IMR-90 (cell line): ENCODE measurements at regions not wholly inside any gene's neighbourhood (a gene's known extent, or its start where the extent isn't known, plus 50 kb on each side); places are given as distances from the start of the nearest gene placed in this dataset.

Experiments
- ATAC-seq: fragments of 200-7000 bp; cut with Tn5 transposase; 2 replicates; pipeline ENCODE4 v1.9.1; 2020; ENCODE audit warnings: low read depth, mild to moderate bottlenecking, moderate library complexity
- BruUV-seq: library from RNA; stranded (reverse); fragments of 400-500 nt; replicated peaks from 2 replicates; lab custom pipeline; 2021; lab: Mats Ljungman, UMichigan
- CTCF ChIA-PET: fragments of 300-600 bp; formaldehyde crosslinking; extraction: SDS; loops from one replicate; lab custom pipeline; 2021; ENCODE audit warnings: antibody characterized with exemption; lab: Yijun Ruan, JAX
- POLR2A ChIA-PET: fragments of 300-600 bp; sonication (Branson Sonifier 250); formaldehyde crosslinking; loops from one replicate; lab custom pipeline; 2022; ENCODE audit warnings: antibody characterized with exemption; ENCODE audit not compliant: unreplicated experiment; lab: Charles Lee
- DNase-seq: peaks from one replicate; pipeline ENCODE4 v3.0.0; 2013
- H2AFZ ChIP-seq: replicated peaks from 2 replicates; pipeline ENCODE3; 2013; ENCODE audit warnings: low read length, mild to moderate bottlenecking; ENCODE audit not compliant: poor library complexity
- H2AK5ac ChIP-seq: 2 replicates; pipeline ENCODE4 v1.6.1; 2013; ENCODE audit warnings: low read depth, low read length, inconsistent platforms
- H2AK9ac ChIP-seq: replicated peaks from 2 replicates; pipeline ENCODE3; 2013; ENCODE audit warnings: mild to moderate bottlenecking, low read depth, low read length, moderate library complexity; ENCODE audit not compliant: poor library complexity
- H2BK120ac ChIP-seq: 2 replicates; pipeline ENCODE4 v1.6.1; 2013; ENCODE audit warnings: low read depth, low read length, inconsistent platforms
- H2BK15ac ChIP-seq: 3 replicates; pipeline ENCODE4 v1.6.1; 2013; ENCODE audit warnings: low read depth, low read length, inconsistent platforms
- H2BK20ac ChIP-seq: 2 replicates; pipeline ENCODE4 v1.6.1; 2013; ENCODE audit warnings: low read depth, mild to moderate bottlenecking, inconsistent platforms, low read length, moderate library complexity
- H2BK5ac ChIP-seq: 2 replicates; pipeline ENCODE4 v1.6.1; 2013; ENCODE audit warnings: mild to moderate bottlenecking, low read depth, low read length, inconsistent platforms; ENCODE audit not compliant: poor library complexity, severe bottlenecking
- H3K14ac ChIP-seq: replicated peaks from 2 replicates; pipeline ENCODE4 v1.6.1; 2013; ENCODE audit warnings: low read depth, low read length, inconsistent platforms
- H3K18ac ChIP-seq: 2 replicates; pipeline ENCODE4 v1.6.1; 2013; ENCODE audit warnings: low read depth, low read length, control low read depth
- H3K23ac ChIP-seq: 2 replicates; pipeline ENCODE4 v1.6.1; 2013; ENCODE audit warnings: low read depth, low read length, inconsistent platforms
- H3K27ac ChIP-seq: 2 replicates; pipeline ENCODE4 v1.5.1; 2013; ENCODE audit warnings: mild to moderate bottlenecking, control low read depth, low read length; ENCODE audit not compliant: insufficient read depth
- H3K27me3 ChIP-seq: 2 replicates; pipeline ENCODE4 v1.6.1; 2013; ENCODE audit warnings: low read length; ENCODE audit not compliant: control insufficient read depth, insufficient read depth
- H3K36me3 ChIP-seq: 2 replicates; pipeline ENCODE4 v1.6.1; 2013; ENCODE audit warnings: low read length, mixed read lengths; ENCODE audit not compliant: control insufficient read depth, insufficient read depth
- H3K4ac ChIP-seq: 2 replicates; pipeline ENCODE4 v1.6.1; 2013; ENCODE audit warnings: low read depth, low read length, inconsistent platforms
- H3K4me1 ChIP-seq: 2 replicates; pipeline ENCODE4 v1.6.1; 2013; ENCODE audit warnings: low read length, mixed read lengths; ENCODE audit not compliant: control insufficient read depth, insufficient read depth
- H3K4me2 ChIP-seq: 2 replicates; pipeline ENCODE4 v1.6.1; 2013; ENCODE audit warnings: low read depth, mild to moderate bottlenecking, control low read depth, low read length, moderate library complexity
- H3K4me3 ChIP-seq: 2 replicates; pipeline ENCODE4 v1.5.1; 2013; ENCODE audit warnings: low read depth, mild to moderate bottlenecking, control low read depth, low read length, moderate library complexity; ENCODE audit not compliant: insufficient read depth
- H3K56ac ChIP-seq: 2 replicates; pipeline ENCODE4 v1.6.1; 2013; ENCODE audit warnings: low read length, inconsistent platforms; ENCODE audit not compliant: insufficient read depth; ENCODE audit errors: extremely low read depth
- H3K79me1 ChIP-seq, 2 experiments: 2 replicates each; pipeline ENCODE4 v1.6.1; 2013; ENCODE audit warnings: low read length in 2 of 2, inconsistent platforms in 1 of 2, low read depth in 1 of 2
- H3K9ac ChIP-seq: 2 replicates; pipeline ENCODE4 v1.6.1; 2013; ENCODE audit warnings: low read depth, low read length, control low read depth
- H3K9me1 ChIP-seq: 2 replicates; pipeline ENCODE4 v1.6.1; 2013; ENCODE audit warnings: low read length, inconsistent platforms; ENCODE audit not compliant: insufficient read depth
- H3K9me3 ChIP-seq: 2 replicates; pipeline ENCODE4 v1.6.1; 2013; ENCODE audit warnings: low read length; ENCODE audit not compliant: control insufficient read depth, insufficient read depth
- H4K20me1 ChIP-seq: 2 replicates; pipeline ENCODE4 v1.6.1; 2013; ENCODE audit warnings: low read length, inconsistent platforms; ENCODE audit not compliant: insufficient read depth
- H4K5ac ChIP-seq: 2 replicates; pipeline ENCODE4 v1.6.1; 2013; ENCODE audit warnings: mild to moderate bottlenecking, low read depth, low read length, control low read depth
- H4K8ac ChIP-seq, 2 experiments: 2 replicates each; pipeline ENCODE4 v1.6.1; 2013; ENCODE audit warnings: low read depth in 2 of 2, low read length in 2 of 2, control low read depth in 1 of 2, inconsistent platforms in 1 of 2
- H4K91ac ChIP-seq: 2 replicates; pipeline ENCODE4 v1.6.1; 2013; ENCODE audit warnings: low read depth, low read length, inconsistent platforms; ENCODE audit not compliant: insufficient read depth
- MAFK ChIP-seq: IDR thresholded peaks from 2 replicates; pipeline ENCODE4 v1.6.1; 2012; ENCODE audit warnings: low read depth, low read length, improper control_type of control experiment
- MAZ ChIP-seq: IDR thresholded peaks from 2 replicates; pipeline ENCODE4 v1.6.1; 2012; ENCODE audit warnings: low read depth, mild to moderate bottlenecking, low read length, improper control_type of control experiment, moderate library complexity, borderline replicate concordance
- WGBS, 2 experiments: methylation state at CpG; one replicate each; pipeline versions ENCODE4 v1.1.5 to v1.1.7; 2013; ENCODE audit warnings: missing lambda C conversion rate in 2 of 2; ENCODE audit not compliant: insufficient read length in 1 of 2; ENCODE audit errors: extremely low coverage in 2 of 2; 5-methylcytosine and 5-hydroxymethylcytosine counted together
- dilution Hi-C: fragments of 300-500 bp; cut with HindIII; formaldehyde crosslinking; loops from one replicate; pipeline ENCODE4 v1.14.3; 2018; ENCODE audit warnings: low sequenced_read_pairs; ENCODE audit not compliant: unreplicated experiment
- in situ Hi-C: fragments of 300-500 bp; cut with MboI; formaldehyde crosslinking; loops from 3 replicates; pipeline ENCODE4 v1.14.3; 2019; ENCODE audit warnings: low sequenced_read_pairs, inconsistent platforms, mixed read lengths
- intact Hi-C: fragments of 100-400 bp; cut with micrococcal nuclease; formaldehyde crosslinking; loops from 2 replicates; pipeline ENCODE4 v1.10.0; 2022

GRCh38 chr5:178797546-178798440 is 62.0 kb upstream of the ZNF354B start:
- in situ Hi-C loops = no loop called here
- dilution Hi-C loops = no loop called here
- Histone ChIP-seq H3K4ac (no peak overlapping the region), H3K36me3 (no peaks in the 10 kb centered on the region), H3K4me3 (no peak overlapping the region), H3K4me2 (no peak overlapping the region), H2AK5ac (no peak overlapping the region), H3K27ac (no peak overlapping the region), H3K9me3 (peaks cover 45% of the 10 kb centered on the region), H2BK15ac (no peak overlapping the region), H2AFZ (no peak overlapping the region), H3K79me1 (no peaks in the 10 kb centered on the region), H4K5ac (no peak overlapping the region), H4K91ac (no peak overlapping the region), H3K4me1 (no peaks in the 10 kb centered on the region), H3K56ac (no peak overlapping the region), H2AK9ac (no peak overlapping the region), H4K8ac (no peak overlapping the region), H3K23ac (no peak overlapping the region), H3K9ac (no peak overlapping the region), H3K27me3 (no peaks in the 10 kb centered on the region), H3K9me1 (no peaks in the 10 kb centered on the region), H4K20me1 (no peaks in the 10 kb centered on the region), H3K14ac (no peak overlapping the region), H3K18ac (no peak overlapping the region), H2BK5ac (no peak overlapping the region), H2BK20ac (no peak overlapping the region), H2BK120ac (no peak overlapping the region)
- CTCF ChIA-PET = no interaction called here
- 81% methylated on average over 7 of the region's 19 CpGs; no CpG with 5 or more reads in 1 of the 2 experiments for WGBS, 2 experiments
- DNase-seq (no peak), ATAC-seq (no peak)
- intact Hi-C loops = no loop called here
- no TSS peak for BruUV-seq
- TF ChIP-seq MAFK (no peak), MAZ (no peak)
- POLR2A ChIA-PET = no interaction called here
